MCF 10A (cell line): ENCODE measurements at regions not wholly inside any gene's neighbourhood (a gene's known extent, or its start where the extent isn't known, plus 50 kb on each side); places are given as distances from the start of the nearest gene placed in this dataset.

ENCODE experiments used
- BruUV-seq: library from RNA; stranded (reverse); fragments of 400-500 nt; replicated peaks from 2 replicates; lab custom pipeline; 2021; lab: Mats Ljungman, UMichigan
- CTCF ChIA-PET: fragments of 300-600 bp; sonication (Branson Sonifier 250); formaldehyde crosslinking; extraction: SDS; loops from one replicate; lab custom pipeline; 2021; ENCODE audit warnings: antibody characterized with exemption, inconsistent platforms; lab: Yijun Ruan, JAX
- POLR2A ChIA-PET: fragments of 300-600, 350-650 bp; sonication (Branson Sonifier 250); formaldehyde crosslinking; extraction: SDS; loops from one replicate; lab custom pipeline; 2020; ENCODE audit warnings: antibody characterized with exemption, inconsistent platforms; lab: Yijun Ruan, JAX
- DNase-seq: peaks from one replicate; pipeline ENCODE4 v3.0.0-alpha.2; 2018; ENCODE audit not compliant: unreplicated experiment
- H3K27ac Mint-ChIP-seq: one replicate; pipeline ENCODE4 v1.8.0; 2022; ENCODE audit warnings: mild to moderate bottlenecking, low read depth, mixed read lengths; ENCODE audit not compliant: unreplicated experiment
- H3K27me3 Mint-ChIP-seq: one replicate; pipeline ENCODE4 v1.8.0; 2022; ENCODE audit warnings: mixed read lengths; ENCODE audit not compliant: insufficient read depth, unreplicated experiment
- H3K36me3 Mint-ChIP-seq: one replicate; pipeline ENCODE4 v1.8.0; 2022; ENCODE audit warnings: mild to moderate bottlenecking, moderate library complexity, mixed read lengths; ENCODE audit not compliant: insufficient read depth, unreplicated experiment
- H3K4me1 Mint-ChIP-seq: one replicate; pipeline ENCODE4 v1.8.0; 2022; ENCODE audit warnings: mixed read lengths; ENCODE audit not compliant: insufficient read depth, unreplicated experiment
- H3K4me3 Mint-ChIP-seq: one replicate; pipeline ENCODE4 v1.8.0; 2022; ENCODE audit warnings: mild to moderate bottlenecking, moderate library complexity, mixed read lengths; ENCODE audit not compliant: unreplicated experiment
- H3K9me3 Mint-ChIP-seq: one replicate; pipeline ENCODE4 v1.8.0; 2022; ENCODE audit warnings: mixed read lengths; ENCODE audit not compliant: unreplicated experiment
- intact Hi-C: fragments of 100-400 bp; cut with micrococcal nuclease; formaldehyde crosslinking; loops from 2 replicates; pipeline ENCODE4 v1.14.1; 2022
- TF ChIP-seq, protein P1 (sequence below): fragments of 200-600 bp; IDR thresholded peaks from one replicate; pipeline ENCODE4 v1.8.0; 2022; ENCODE audit warnings: antibody characterized with exemption, mild to moderate bottlenecking; ENCODE audit not compliant: unreplicated experiment

DNA sequence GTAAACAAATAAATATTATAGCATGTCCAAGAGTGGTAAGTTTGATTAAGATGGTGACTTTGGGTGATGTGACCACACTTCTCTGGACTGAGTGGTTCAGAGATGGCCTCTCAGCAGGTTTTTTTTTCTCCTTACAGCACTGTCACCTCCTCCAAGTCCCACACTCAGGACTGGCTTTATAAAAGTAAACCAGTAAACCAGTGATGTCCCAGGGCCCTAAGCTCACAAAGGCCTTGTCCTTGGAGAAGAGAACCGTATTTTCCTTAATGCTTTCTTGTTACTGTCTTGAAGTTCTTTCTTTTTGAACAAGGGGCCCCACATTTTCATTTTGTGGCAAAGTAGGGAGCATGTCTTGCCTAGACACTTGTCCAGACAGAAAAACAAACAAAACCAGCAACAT lies 274.0 kb downstream of the MYCN start:
- intact Hi-C loops: no loop called here
- CTCF ChIA-PET: interaction anchor here (0.6 kb wide), 1 partner anchor 573 kb away, joined by 3 read pairs; no protein-coding TSS in a partner anchor
- no peak for DNase-seq
- Mint-ChIP-seq H3K27me3 (no peaks in the 10 kb centered on the region), H3K36me3 (no peaks in the 10 kb centered on the region), H3K27ac (no peak overlapping the region), H3K9me3 (peaks cover 13% of the 10 kb centered on the region), H3K4me1 (no peaks in the 10 kb centered on the region), H3K4me3 (no peak overlapping the region)
- POLR2A ChIA-PET: no interaction called here
- TF ChIP-seq, protein P1, sequence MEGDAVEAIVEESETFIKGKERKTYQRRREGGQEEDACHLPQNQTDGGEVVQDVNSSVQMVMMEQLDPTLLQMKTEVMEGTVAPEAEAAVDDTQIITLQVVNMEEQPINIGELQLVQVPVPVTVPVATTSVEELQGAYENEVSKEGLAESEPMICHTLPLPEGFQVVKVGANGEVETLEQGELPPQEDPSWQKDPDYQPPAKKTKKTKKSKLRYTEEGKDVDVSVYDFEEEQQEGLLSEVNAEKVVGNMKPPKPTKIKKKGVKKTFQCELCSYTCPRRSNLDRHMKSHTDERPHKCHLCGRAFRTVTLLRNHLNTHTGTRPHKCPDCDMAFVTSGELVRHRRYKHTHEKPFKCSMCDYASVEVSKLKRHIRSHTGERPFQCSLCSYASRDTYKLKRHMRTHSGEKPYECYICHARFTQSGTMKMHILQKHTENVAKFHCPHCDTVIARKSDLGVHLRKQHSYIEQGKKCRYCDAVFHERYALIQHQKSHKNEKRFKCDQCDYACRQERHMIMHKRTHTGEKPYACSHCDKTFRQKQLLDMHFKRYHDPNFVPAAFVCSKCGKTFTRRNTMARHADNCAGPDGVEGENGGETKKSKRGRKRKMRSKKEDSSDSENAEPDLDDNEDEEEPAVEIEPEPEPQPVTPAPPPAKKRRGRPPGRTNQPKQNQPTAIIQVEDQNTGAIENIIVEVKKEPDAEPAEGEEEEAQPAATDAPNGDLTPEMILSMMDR: no peak
- BruUV-seq: no TSS peak

DNA sequence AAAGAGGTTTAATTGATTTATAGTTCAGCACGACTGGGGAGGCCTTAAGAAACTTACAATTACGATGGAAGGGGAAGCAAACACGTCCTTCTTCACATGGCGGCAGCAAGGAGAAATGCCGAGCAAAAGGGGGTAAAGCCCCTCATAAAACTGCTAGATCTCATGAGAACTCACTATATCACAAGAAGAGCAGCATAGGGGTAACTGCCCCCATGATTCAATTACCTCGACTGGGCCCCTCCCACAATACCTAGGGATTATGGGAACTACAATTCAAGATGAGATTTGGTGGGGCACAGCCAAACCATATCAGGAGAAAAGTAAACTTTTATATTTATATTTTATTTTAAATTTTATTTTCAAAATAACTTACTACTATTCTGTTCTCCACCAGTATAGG lies 272.0 kb downstream of the MYCN start:
- H3K27me3 Mint-ChIP-seq: no peaks in the 10 kb centered on the region
- ChIA-PET CTCF (no interaction called here), POLR2A (no interaction called here)
- H3K4me1 Mint-ChIP-seq: no peaks in the 10 kb centered on the region
- H3K9me3 Mint-ChIP-seq: peaks cover 20% of the 10 kb centered on the region
- H3K36me3 Mint-ChIP-seq: no peaks in the 10 kb centered on the region
- no peak for DNase-seq
- BruUV-seq: no TSS peak
- TF ChIP-seq, protein P1: no peak
- intact Hi-C loops: no loop called here
- H3K4me3 Mint-ChIP-seq: no peak overlapping the region
- H3K27ac Mint-ChIP-seq: no peak overlapping the region

DNA sequence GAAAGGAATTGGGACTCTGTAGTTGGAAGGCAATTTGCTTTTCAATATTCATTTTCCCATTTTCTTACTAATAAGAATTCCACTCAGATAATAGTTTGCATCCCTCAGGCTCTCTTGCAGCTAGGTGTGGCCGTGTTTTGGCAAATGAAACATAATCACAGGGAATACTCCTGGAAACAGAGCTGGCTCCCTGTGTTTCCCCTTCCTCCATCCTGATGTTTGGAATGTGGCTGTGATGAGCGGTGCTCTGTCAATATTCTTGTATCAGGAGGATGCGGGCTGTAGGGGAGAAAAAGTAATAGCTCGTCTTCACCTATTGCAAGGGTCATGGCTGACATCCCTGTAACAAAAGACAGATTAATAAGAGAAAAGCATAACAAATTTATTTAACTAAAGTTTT lies 271.0 kb downstream of the MYCN start:
- no peaks in the 10 kb centered on the region for H3K27me3 Mint-ChIP-seq
- intact Hi-C loops: no loop called here
- ChIA-PET CTCF (no interaction called here), POLR2A (interaction anchor here (1.0 kb wide), 1 partner anchor 155 kb away, joined by 3 read pairs; no protein-coding TSS in a partner anchor)
- no peak overlapping the region for H3K4me3 Mint-ChIP-seq
- no peaks in the 10 kb centered on the region for H3K36me3 Mint-ChIP-seq
- no TSS peak for BruUV-seq
- TF ChIP-seq, protein P1: no peak
- no peak overlapping the region for H3K27ac Mint-ChIP-seq
- peaks cover 20% of the 10 kb centered on the region for H3K9me3 Mint-ChIP-seq
- no peak for DNase-seq
- H3K4me1 Mint-ChIP-seq: no peaks in the 10 kb centered on the region

DNA sequence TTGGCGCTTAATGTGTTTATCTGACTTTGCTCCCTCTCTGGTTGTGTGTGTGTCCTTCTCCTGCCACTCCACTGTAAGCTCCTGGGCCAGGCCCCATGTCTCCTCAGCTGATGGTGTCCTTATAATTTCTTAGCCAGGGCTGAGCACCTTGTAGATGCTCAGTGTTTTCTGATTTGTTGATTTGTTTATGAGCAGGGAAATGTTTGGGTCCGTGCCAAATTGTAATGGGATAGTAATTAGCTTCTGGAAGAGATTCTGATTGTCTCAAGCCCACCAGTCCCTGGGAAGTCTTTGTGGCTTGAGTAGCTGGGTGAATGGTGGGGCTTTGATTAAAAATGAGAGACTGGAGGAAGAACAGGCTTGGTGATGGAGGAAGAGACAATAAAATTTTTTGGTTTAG lies 270.5 kb downstream of the MYCN start:
- intact Hi-C loops: no loop called here
- POLR2A ChIA-PET: interaction anchor here (1.0 kb wide), 1 partner anchor 155 kb away, joined by 3 read pairs; no protein-coding TSS in a partner anchor

More for the DNA sequence above, 270.5 kb downstream of the MYCN start:
- Mint-ChIP-seq H3K9me3 (peaks cover 20% of the 10 kb centered on the region), H3K27ac (no peak overlapping the region), H3K27me3 (no peaks in the 10 kb centered on the region), H3K4me1 (no peaks in the 10 kb centered on the region), H3K36me3 (no peaks in the 10 kb centered on the region), H3K4me3 (no peak overlapping the region)
- BruUV-seq: no TSS peak
- CTCF ChIA-PET: no interaction called here
- no peak for DNase-seq
- TF ChIP-seq, protein P1: no peak
